ENCODE measurements at regions not wholly inside any gene's neighbourhood (a gene's known extent, or its start where the extent isn't known, plus 50 kb on each side); places are given as distances from the start of the nearest gene placed in this dataset.

GRCh38 chr2:75288760-75289159, 89.4 kb upstream of the TACR1 start:
- DNase-seq (ENCODE audit: low spot score) (no peak), ATAC-seq (no peak)

- no peak for ATAC-seq
- no peak for DNase-seq (ENCODE audit: low spot score)
These were observed 88.5 kb upstream of the TACR1 start for GRCh38 chr2:75287624-75288316.

- DNase-seq (ENCODE audit: low spot score) (no peak), ATAC-seq (no peak)
These were observed 85.0 kb upstream of the TACR1 start for GRCh38 chr2:75284345-75284744.

- DNase-seq (ENCODE audit: low spot score) (no peak), ATAC-seq (no peak)
These were observed 79.6 kb upstream of the TACR1 start for GRCh38 chr2:75278821-75279379.

- DNase-seq (ENCODE audit: low spot score) (no peak), ATAC-seq (no peak)
These were observed 79.0 kb upstream of the TACR1 start for GRCh38 chr2:75278314-75278713.

- no peak for DNase-seq (ENCODE audit: low spot score)
- no peak for ATAC-seq
These were observed 77.8 kb upstream of the TACR1 start for GRCh38 chr2:75277111-75277510.

GRCh38 chr2:75276093-75277029, 77.0 kb upstream of the TACR1 start:
- ATAC-seq (no peak), DNase-seq (ENCODE audit: low spot score) (no peak)

- DNase-seq (ENCODE audit: low spot score), result no peak
- ATAC-seq, result no peak
These were observed 75.6 kb upstream of the TACR1 start for GRCh38 chr2:75274936-75275335.

- ATAC-seq, result no peak
- DNase-seq (ENCODE audit: low spot score), result no peak
These were observed 68.8 kb upstream of the TACR1 start for GRCh38 chr2:75268112-75268511.

GRCh38 chr2:75261923-75262322, 62.6 kb upstream of the TACR1 start:
- ATAC-seq (no peak), DNase-seq (ENCODE audit: low spot score) (no peak)

- ATAC-seq (no peak), DNase-seq (ENCODE audit: low spot score) (no peak)
These were observed 61.6 kb upstream of the TACR1 start for GRCh38 chr2:75260946-75261345.

GRCh38 chr2:75258620-75259019, 59.3 kb upstream of the TACR1 start:
- DNase-seq (ENCODE audit: low spot score) (no peak), ATAC-seq (no peak)

- DNase-seq (ENCODE audit: low spot score) (no peak), ATAC-seq (no peak)
These were observed 57.2 kb upstream of the TACR1 start for GRCh38 chr2:75256485-75256884.

- ATAC-seq, result no peak
- DNase-seq (ENCODE audit: low spot score), result no peak
These were observed 54.2 kb upstream of the TACR1 start for GRCh38 chr2:75253526-75253925.

- DNase-seq (ENCODE audit: low spot score) (no peak), ATAC-seq (no peak)
These were observed 52.6 kb upstream of the TACR1 start for GRCh38 chr2:75251896-75252295.

Data from left lobe of liver (tissue), 2 donors.